ENCODE measurements at regions not wholly inside any gene's neighbourhood (a gene's known extent, or its start where the extent isn't known, plus 50 kb on each side); places are given as distances from the start of the nearest gene placed in this dataset.

DNA sequence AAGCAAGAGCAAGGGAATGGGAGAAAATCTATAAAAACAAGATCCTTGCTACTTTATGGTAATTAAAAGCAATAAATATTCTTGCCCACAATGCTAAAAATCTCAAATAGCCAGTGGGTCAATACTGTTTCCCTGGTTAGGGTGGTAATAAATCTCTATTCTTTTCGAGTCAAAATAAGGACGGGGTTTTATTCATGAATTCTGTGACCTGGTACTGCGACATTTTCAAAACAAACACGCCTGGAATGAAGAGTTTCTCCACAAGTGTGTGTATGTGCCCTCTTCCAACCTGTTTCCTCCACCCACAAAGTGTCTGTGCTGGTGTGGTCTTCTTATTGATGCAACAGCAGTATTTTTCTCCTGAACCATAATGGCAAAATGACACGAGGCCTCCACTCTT lies 358.8 kb upstream of the BRINP1 start:
- no peak overlapping the region for H3K27ac ChIP-seq
- no peaks in the 10 kb centered on the region for H3K4me1 ChIP-seq
- no peak for DNase-seq (ENCODE audit: low spot score)
- H3K4me3 ChIP-seq = no peak overlapping the region
- H3K36me3 ChIP-seq = no peaks in the 10 kb centered on the region
- peaks cover 0 to under 1% of the 10 kb centered on the region in 2 donors for H3K9me3 ChIP-seq
- no peaks in the 10 kb centered on the region for H3K27me3 ChIP-seq
- TF ChIP-seq, protein P1, sequence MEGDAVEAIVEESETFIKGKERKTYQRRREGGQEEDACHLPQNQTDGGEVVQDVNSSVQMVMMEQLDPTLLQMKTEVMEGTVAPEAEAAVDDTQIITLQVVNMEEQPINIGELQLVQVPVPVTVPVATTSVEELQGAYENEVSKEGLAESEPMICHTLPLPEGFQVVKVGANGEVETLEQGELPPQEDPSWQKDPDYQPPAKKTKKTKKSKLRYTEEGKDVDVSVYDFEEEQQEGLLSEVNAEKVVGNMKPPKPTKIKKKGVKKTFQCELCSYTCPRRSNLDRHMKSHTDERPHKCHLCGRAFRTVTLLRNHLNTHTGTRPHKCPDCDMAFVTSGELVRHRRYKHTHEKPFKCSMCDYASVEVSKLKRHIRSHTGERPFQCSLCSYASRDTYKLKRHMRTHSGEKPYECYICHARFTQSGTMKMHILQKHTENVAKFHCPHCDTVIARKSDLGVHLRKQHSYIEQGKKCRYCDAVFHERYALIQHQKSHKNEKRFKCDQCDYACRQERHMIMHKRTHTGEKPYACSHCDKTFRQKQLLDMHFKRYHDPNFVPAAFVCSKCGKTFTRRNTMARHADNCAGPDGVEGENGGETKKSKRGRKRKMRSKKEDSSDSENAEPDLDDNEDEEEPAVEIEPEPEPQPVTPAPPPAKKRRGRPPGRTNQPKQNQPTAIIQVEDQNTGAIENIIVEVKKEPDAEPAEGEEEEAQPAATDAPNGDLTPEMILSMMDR (IDR thresholded peaks at IDR 0.05) = no peak

DNA sequence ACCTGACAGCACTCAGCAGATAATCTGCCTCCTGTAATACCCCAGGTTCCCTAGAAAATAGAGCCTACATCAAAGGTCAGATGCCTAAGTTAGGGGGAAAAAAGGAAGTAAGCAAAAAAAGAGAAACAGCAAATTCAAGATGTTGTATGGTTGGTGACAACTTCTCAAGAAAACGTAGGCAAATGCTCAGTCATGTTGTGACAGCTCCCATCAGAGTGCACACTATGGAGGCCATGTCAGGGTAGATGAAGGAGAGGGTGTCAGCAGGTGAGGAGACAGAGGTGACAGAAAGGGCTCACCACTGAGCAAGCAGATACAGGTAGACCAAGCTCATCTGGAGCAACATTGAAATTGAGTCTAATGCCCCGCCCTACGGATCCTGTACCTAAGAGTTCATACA lies 356.8 kb upstream of the BRINP1 start:
- Histone ChIP-seq H3K9me3 (no peaks in the 10 kb centered on the region), H3K4me3 (no peak overlapping the region), H3K4me1 (no peaks in the 10 kb centered on the region), H3K27ac (no peak overlapping the region), H3K27me3 (no peaks in the 10 kb centered on the region), H3K36me3 (no peaks in the 10 kb centered on the region)
- TF ChIP-seq, protein P1 (IDR thresholded peaks at IDR 0.05) = no peak
- no peak for DNase-seq (ENCODE audit: low spot score)

GRCh38 chr9:119722384-119722783 lies 353.1 kb upstream of the BRINP1 start:
- Histone ChIP-seq H3K4me1 (no peaks in the 10 kb centered on the region), H3K4me3 (no peak overlapping the region), H3K36me3 (no peaks in the 10 kb centered on the region), H3K9me3 (no peaks in the 10 kb centered on the region), H3K27me3 (no peaks in the 10 kb centered on the region), H3K27ac (no peak overlapping the region)
- no peak for DNase-seq (ENCODE audit: low spot score)
- TF ChIP-seq, protein P1 (IDR thresholded peaks at IDR 0.05) = no peak

- DNase-seq (ENCODE audit: low spot score) = no peak
- Histone ChIP-seq H3K4me3 (no peak overlapping the region), H3K36me3 (no peaks in the 10 kb centered on the region), H3K27ac (no peak overlapping the region), H3K9me3 (peaks cover 0 to 5% of the 10 kb centered on the region in 2 donors), H3K27me3 (no peaks in the 10 kb centered on the region), H3K4me1 (no peaks in the 10 kb centered on the region)
- TF ChIP-seq, protein P1 (IDR thresholded peaks at IDR 0.05) = no peak
Observed at GRCh38 chr9:119712325-119712724, 343.1 kb upstream of the BRINP1 start.

DNA sequence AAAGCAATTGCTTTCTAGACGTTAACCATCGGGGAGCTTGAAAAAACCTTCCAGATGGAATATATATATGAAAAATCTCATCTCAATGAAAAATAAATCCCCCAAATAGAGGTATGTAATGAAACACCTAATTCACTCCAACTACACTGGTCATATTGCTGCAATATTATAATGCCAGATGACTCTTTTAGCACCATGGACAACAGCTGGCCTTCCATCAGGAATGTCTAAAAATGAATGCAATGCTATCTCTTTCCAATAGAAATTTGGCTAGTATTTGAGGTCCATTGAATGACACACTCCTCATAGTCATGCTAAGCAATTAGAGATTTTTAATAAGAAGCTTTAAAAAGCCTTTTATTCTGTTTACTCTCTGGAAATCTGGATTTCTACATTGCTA lies 340.2 kb upstream of the BRINP1 start:
- no peak overlapping the region for H3K4me3 ChIP-seq
- no peaks in the 10 kb centered on the region for H3K36me3 ChIP-seq
- no peaks in the 10 kb centered on the region for H3K4me1 ChIP-seq
- no peak overlapping the region for H3K27ac ChIP-seq
- TF ChIP-seq, protein P1 (IDR thresholded peaks at IDR 0.05) = no peak
- H3K27me3 ChIP-seq = no peaks in the 10 kb centered on the region
- no peak for DNase-seq (ENCODE audit: low spot score)
- peaks cover 0 to 5% of the 10 kb centered on the region in 2 donors for H3K9me3 ChIP-seq

DNA sequence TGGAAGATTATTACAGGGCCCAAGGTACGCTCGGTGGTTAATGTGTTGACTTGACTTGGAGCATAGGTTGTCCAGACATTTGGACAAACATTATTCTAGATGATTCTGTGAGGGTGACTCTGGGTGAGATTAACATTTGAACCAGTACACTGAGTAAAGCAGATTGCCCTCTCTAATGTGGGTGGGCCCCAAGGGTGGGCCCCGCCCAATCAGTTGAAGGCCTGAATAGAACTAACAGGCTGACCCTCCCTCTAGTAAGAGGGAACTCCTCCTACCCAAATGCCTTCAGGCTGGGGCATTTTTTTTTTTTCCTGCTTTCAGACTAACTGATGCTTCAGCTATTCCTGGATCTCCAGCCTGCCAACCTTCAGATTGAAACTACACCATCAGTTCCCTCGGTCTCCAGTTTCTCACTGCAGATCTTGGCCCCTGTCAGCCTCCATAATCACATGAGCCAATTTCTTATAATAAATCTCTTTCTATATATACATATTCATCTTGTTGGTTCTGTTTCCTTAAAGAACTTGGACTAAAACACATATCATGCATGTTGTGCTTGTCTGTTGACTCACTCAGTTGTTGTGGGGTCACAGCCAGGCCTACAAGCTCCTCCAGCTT lies 338.1 kb upstream of the BRINP1 start:
- H3K36me3 ChIP-seq = no peaks in the 10 kb centered on the region
- TF ChIP-seq, protein P1 (IDR thresholded peaks at IDR 0.05) = no peak
- no peaks in the 10 kb centered on the region for H3K9me3 ChIP-seq
- H3K27me3 ChIP-seq = no peaks in the 10 kb centered on the region
- H3K4me3 ChIP-seq = no peak overlapping the region
- DNase-seq (ENCODE audit: low spot score) = no peak
- H3K4me1 ChIP-seq = no peaks in the 10 kb centered on the region
- no peak overlapping the region for H3K27ac ChIP-seq

Measured in right atrium auricular region (tissue), 2 donors.